A673 (cell line): ENCODE measurements at regions not wholly inside any gene's neighbourhood (a gene's known extent, or its start where the extent isn't known, plus 50 kb on each side); places are given as distances from the start of the nearest gene placed in this dataset.

Source experiments
- EZH2 ChIP-seq: fragments of 200-600 bp; sonication (generic); IDR thresholded peaks from 2 replicates; pipeline ENCODE4 v1.6.1; 2017; ENCODE audit warnings: borderline replicate concordance, low read depth, mild to moderate bottlenecking, mixed read lengths, antibody characterized with exemption, low read length; ENCODE audit not compliant: poor library complexity, severe bottlenecking
- TF ChIP-seq, protein P1 (sequence below): fragments of 300-800, 200-600 bp; sonication (generic); conservative IDR thresholded peaks from 2 replicates; pipeline ENCODE4 v1.5.1; 2017; ENCODE audit warnings: low read depth, mild to moderate bottlenecking, antibody characterized with exemption, low read length, moderate library complexity, mixed read lengths

DNA sequence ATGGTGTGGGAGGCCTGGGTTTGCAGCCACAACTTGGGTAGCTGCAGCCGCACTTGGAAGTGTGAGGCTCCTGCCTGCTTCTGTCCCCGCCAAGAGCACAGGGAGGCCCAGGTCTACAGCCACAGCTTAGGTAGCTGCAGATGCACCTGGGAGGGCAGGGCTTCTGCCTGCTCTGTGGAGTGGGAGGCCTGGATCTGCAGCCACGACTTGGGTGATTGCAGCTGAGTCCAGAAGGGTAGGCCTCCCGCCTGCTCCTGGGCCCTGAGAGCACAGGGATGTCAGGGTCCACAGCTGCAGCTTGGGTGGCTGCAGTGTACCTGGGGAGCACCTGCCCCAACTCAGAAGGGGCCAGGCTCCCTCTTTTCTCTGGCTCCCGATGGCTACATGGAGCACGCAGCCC, 287.3 kb downstream of the AEBP2 start:
- TF ChIP-seq, protein P1, sequence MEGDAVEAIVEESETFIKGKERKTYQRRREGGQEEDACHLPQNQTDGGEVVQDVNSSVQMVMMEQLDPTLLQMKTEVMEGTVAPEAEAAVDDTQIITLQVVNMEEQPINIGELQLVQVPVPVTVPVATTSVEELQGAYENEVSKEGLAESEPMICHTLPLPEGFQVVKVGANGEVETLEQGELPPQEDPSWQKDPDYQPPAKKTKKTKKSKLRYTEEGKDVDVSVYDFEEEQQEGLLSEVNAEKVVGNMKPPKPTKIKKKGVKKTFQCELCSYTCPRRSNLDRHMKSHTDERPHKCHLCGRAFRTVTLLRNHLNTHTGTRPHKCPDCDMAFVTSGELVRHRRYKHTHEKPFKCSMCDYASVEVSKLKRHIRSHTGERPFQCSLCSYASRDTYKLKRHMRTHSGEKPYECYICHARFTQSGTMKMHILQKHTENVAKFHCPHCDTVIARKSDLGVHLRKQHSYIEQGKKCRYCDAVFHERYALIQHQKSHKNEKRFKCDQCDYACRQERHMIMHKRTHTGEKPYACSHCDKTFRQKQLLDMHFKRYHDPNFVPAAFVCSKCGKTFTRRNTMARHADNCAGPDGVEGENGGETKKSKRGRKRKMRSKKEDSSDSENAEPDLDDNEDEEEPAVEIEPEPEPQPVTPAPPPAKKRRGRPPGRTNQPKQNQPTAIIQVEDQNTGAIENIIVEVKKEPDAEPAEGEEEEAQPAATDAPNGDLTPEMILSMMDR = no peak
- no peak for TF ChIP-seq EZH2
